ENCODE measurements at regions not wholly inside any gene's neighbourhood (a gene's known extent, or its start where the extent isn't known, plus 50 kb on each side); places are given as distances from the start of the nearest gene placed in this dataset.

GRCh38 chr16:35414563-35414962 is 1955.2 kb downstream of the TP53TG3F start:
- no peaks in the 10 kb centered on the region for H3K36me3 ChIP-seq (ENCODE audit: control insufficient read depth in 2 of 2, extremely low read depth in 1 of 2, insufficient read depth in 2 of 2, low read length in 2 of 2)
- H3K4me3 ChIP-seq (ENCODE audit: control insufficient read depth in 2 of 3, extremely low read depth in 1 of 3, insufficient read depth in 2 of 3, low read depth in 1 of 3, low read length in 3 of 3) = no peak overlapping the region
- FAIRE-seq = no peak
- no peaks in the 10 kb centered on the region for H3K79me2 ChIP-seq (ENCODE audit: control insufficient read depth, insufficient read depth, low read length)
- dilution Hi-C loops (cut with MboI; ENCODE audit: extremely low pct_ligation_motif_present, low sequenced_read_pairs) = no loop called here
- no peaks in the 10 kb centered on the region for H3K27me3 ChIP-seq (ENCODE audit: control insufficient read depth, extremely low read depth, insufficient read depth, low read length)
- TF ChIP-seq, protein P1, sequence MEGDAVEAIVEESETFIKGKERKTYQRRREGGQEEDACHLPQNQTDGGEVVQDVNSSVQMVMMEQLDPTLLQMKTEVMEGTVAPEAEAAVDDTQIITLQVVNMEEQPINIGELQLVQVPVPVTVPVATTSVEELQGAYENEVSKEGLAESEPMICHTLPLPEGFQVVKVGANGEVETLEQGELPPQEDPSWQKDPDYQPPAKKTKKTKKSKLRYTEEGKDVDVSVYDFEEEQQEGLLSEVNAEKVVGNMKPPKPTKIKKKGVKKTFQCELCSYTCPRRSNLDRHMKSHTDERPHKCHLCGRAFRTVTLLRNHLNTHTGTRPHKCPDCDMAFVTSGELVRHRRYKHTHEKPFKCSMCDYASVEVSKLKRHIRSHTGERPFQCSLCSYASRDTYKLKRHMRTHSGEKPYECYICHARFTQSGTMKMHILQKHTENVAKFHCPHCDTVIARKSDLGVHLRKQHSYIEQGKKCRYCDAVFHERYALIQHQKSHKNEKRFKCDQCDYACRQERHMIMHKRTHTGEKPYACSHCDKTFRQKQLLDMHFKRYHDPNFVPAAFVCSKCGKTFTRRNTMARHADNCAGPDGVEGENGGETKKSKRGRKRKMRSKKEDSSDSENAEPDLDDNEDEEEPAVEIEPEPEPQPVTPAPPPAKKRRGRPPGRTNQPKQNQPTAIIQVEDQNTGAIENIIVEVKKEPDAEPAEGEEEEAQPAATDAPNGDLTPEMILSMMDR (optimal IDR thresholded peaks at IDR 0.05 in 1 of 3, IDR thresholded peaks at IDR 0.05 in 1 of 3, conservative IDR thresholded peaks at IDR 0.05 in 1 of 3; ENCODE audit: extremely low read depth in 1 of 3, insufficient read depth in 2 of 3, low read length in 3 of 3) = no peak
- TF ChIP-seq EZH2 (IDR thresholded peaks at IDR 0.05; ENCODE audit: low read length) = no peak
- H3K9me1 ChIP-seq (ENCODE audit: control insufficient read depth, extremely low read depth, insufficient read depth, low read length) = no peaks in the 10 kb centered on the region
- H3K4me1 ChIP-seq (ENCODE audit: control insufficient read depth, extremely low read depth, insufficient read depth, low read length) = no peaks in the 10 kb centered on the region
- H2AFZ ChIP-seq (ENCODE audit: control insufficient read depth, low read length) = no peak overlapping the region
- H3K9ac ChIP-seq (ENCODE audit: control insufficient read depth, extremely low read depth, insufficient read depth, low read length) = no peak overlapping the region
- no peaks in the 10 kb centered on the region for H3K9me3 ChIP-seq (ENCODE audit: control insufficient read depth, low read depth, low read length)
- no peaks in the 10 kb centered on the region for H4K20me1 ChIP-seq (ENCODE audit: control insufficient read depth, extremely low read depth, insufficient read depth, low read length)
- no peak overlapping the region for H3K4me2 ChIP-seq (ENCODE audit: control insufficient read depth, extremely low read depth, insufficient read depth, low read depth, low read length)
- no peak overlapping the region for H3K27ac ChIP-seq (ENCODE audit: control insufficient read depth, insufficient read depth, low read length)
- no peak for DNase-seq (ENCODE audit: low read depth, low spot score)

- Histone ChIP-seq H3K9ac (ENCODE audit: control insufficient read depth, extremely low read depth, insufficient read depth, low read length) (no peak overlapping the region), H3K79me2 (ENCODE audit: control insufficient read depth, insufficient read depth, low read length) (no peaks in the 10 kb centered on the region), H3K36me3 (ENCODE audit: control insufficient read depth in 2 of 2, extremely low read depth in 1 of 2, insufficient read depth in 2 of 2, low read length in 2 of 2) (no peaks in the 10 kb centered on the region), H3K4me2 (ENCODE audit: control insufficient read depth, extremely low read depth, insufficient read depth, low read depth, low read length) (no peak overlapping the region), H3K4me1 (ENCODE audit: control insufficient read depth, extremely low read depth, insufficient read depth, low read length) (no peaks in the 10 kb centered on the region), H3K9me1 (ENCODE audit: control insufficient read depth, extremely low read depth, insufficient read depth, low read length) (no peaks in the 10 kb centered on the region), H3K4me3 (ENCODE audit: control insufficient read depth in 2 of 3, extremely low read depth in 1 of 3, insufficient read depth in 2 of 3, low read depth in 1 of 3, low read length in 3 of 3) (no peak overlapping the region), H3K9me3 (ENCODE audit: control insufficient read depth, low read depth, low read length) (no peaks in the 10 kb centered on the region), H2AFZ (ENCODE audit: control insufficient read depth, low read length) (no peak overlapping the region), H4K20me1 (ENCODE audit: control insufficient read depth, extremely low read depth, insufficient read depth, low read length) (no peaks in the 10 kb centered on the region), H3K27me3 (ENCODE audit: control insufficient read depth, extremely low read depth, insufficient read depth, low read length) (no peaks in the 10 kb centered on the region), H3K27ac (ENCODE audit: control insufficient read depth, insufficient read depth, low read length) (no peak overlapping the region)
- no peak for DNase-seq (ENCODE audit: low read depth, low spot score)
- no peak for FAIRE-seq
- no peak for TF ChIP-seq EZH2 (IDR thresholded peaks at IDR 0.05; ENCODE audit: low read length)
- TF ChIP-seq, protein P1 (optimal IDR thresholded peaks at IDR 0.05 in 1 of 3, IDR thresholded peaks at IDR 0.05 in 1 of 3, conservative IDR thresholded peaks at IDR 0.05 in 1 of 3; ENCODE audit: extremely low read depth in 1 of 3, insufficient read depth in 2 of 3, low read length in 3 of 3) = no peak
- dilution Hi-C loops (cut with MboI; ENCODE audit: extremely low pct_ligation_motif_present, low sequenced_read_pairs) = no loop called here
Measured at GRCh38 chr16:35425270-35425669, 1965.9 kb downstream of the TP53TG3F start.

Measured in keratinocyte (primary cell).